ENCODE measurements at regions not wholly inside any gene's neighbourhood (a gene's known extent, or its start where the extent isn't known, plus 50 kb on each side); places are given as distances from the start of the nearest gene placed in this dataset.

DNA sequence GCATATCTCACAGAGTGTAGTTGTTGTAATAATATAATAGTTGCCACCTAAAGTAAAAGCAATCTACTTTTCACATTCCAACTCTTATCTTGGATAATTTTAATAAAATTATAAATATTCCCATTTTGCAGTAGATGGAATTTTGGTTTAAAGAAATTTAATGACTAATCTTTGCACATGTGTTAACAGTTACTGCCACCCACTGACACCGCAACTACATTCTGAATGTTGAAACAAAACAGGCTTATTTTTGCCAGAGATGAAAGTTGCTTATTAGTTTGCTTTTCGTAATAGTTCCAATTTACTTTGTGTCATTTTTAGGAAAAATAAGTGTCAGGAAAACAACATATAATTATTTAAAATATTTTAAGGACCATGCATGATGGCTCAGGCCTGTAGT is 557.5 kb upstream of the PCDH15 start:
- DNase-seq: peak; percentile 14

DNA sequence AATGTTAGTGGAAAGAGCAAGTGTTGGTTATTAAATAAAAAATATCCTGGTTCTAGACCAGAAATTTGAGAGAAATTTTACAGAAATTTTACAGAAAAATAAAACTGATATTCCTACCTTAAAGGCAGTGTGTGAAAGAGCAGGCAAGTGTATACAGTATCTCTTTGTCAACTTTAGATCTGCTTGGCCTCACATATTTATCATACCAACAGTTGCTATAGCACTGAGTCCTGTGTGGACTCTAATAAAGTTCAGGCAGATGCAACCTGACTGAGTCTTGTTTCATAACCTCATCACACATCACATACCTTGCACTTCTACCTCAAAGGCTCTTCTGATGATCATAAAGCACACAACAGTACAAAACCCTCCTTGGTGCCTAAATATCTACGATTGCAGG is 552.4 kb upstream of the PCDH15 start:
- DNase-seq: no peak

DNA sequence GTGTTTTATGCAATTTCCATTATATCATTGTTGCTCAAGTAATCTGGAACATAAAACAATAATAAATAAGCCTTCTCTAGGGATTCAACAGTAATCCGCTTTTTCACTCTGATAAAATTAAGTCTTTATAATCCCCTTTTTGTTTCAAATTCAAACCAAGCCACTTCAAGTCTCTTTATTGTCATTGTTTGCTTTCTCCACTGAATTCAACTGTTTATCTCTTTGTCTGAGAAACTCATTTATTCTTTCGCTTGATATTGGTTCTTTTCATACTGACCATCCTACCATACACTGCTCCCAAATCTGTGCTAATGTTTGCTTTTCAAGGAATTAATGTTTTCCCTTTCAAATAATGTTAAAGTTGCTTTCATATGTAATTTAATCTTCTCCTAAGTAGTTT is 550.4 kb upstream of the PCDH15 start:
- DNase-seq: no peak

DNA sequence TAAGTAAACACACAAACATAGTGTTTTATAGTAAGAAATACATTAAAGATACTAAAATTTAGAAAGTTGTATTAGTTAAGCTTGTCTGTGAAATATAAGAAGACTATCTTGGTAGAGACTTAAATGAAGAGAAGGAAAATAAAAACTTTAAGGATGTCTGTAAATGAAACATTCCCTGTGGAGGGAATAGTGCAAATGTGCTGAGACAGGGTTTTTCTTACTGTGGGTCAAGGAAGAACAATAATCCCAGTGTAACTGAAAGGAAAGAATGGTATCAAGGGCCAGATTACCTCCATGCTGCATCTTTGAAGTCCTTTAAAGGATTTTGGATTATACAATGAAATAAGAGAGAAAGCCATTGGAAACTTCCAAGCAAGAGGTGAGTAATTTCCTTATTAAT is 547.5 kb upstream of the PCDH15 start:
- DNase-seq: no peak

DNA sequence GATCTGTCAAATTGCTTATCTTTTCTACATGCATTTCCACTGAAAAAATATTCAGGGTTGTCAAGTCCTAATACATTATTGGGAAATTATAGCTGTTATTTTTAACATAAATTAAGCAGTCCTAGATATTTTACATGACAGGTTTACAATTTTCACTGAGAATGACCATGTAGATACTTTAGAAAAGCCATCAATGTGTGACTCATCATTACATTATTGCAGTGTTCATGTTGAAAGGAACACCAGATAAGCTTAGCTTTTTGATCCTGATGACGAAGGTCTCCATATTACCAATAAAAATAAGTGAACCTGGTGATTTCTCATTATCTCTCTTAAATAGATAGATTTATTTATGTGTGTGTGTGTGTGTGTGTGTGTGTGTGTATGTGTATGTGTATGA is 529.5 kb upstream of the PCDH15 start:
- no peak for DNase-seq

DNA sequence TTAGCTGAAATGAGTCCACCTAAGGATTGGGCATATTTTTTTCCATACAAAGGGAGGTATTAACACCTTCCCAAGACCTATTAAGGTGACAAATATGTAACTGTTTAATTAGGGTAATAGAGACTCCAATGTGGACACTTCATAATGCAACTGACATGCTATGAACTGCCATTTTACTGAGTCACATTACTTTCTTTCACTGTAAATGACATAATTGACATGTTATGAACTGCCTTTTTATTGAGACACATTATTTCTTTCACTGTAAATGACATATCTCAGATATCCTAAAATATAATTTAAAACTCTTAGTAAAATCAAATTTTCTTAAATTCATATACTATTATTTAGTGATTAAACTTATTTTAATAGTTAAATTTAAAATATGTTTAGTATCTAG is 528.8 kb upstream of the PCDH15 start:
- DNase-seq: no peak

DNA sequence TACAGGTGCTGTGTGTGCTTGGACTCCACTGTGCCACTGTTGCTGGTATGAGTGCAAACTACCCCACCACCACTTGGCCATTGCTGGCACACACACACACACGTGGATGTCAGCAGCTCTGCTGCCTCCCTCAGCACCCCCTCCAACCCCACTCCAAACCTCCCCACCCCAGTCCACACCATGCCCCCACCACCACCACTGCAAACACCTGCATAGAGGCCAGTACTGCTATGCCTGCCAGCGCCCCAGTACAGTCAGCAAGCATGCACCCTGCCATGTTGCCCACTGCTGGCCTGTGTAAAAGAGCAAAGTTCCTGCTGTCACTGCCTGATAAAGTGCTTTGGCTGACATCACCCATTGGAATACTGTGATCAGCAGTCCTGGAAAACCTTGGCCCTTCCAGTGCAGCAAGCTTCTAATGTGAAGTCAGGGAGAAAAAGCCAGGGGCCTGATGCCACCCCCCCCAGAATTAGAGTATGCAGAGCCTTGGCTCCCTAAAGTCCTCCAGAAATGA is 519.2 kb upstream of the PCDH15 start:
- no peak for DNase-seq

DNA sequence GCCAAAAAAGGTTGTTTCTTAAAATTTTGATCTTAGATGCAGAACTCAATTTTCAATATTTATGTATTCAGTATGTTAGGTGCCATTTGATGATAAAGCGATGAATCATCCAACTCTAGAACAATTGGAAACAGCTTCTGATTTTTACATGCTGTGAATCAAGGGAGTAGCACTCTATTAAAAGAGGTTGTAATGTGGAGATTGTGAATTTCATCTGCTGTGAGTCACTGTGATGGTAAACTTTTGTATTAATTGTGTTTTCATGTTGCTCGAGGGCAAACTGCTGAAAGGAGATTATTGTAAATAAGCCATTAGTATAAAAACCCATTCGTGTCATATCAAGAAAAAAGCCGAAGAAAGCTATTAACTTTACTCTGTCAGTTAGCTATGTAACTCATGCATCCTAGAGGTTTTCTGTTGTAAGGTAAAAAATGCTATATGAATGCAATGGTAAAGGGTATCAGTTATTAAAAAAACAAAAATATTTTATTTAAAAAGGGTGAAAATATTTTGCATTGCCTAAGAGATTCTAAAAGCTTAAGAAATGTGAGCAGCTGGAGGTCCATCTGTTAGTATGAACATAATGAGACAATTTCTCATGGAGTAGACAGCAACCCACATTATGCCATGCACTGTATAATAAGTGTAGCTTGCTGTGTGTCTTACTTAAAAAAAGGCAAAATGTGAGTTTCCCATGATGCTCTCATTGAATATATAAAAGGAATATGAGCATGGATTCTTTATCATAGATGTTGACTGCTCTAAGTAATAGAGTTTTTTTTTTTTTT is 511.0 kb upstream of the PCDH15 start:
- no peak for DNase-seq

DNA sequence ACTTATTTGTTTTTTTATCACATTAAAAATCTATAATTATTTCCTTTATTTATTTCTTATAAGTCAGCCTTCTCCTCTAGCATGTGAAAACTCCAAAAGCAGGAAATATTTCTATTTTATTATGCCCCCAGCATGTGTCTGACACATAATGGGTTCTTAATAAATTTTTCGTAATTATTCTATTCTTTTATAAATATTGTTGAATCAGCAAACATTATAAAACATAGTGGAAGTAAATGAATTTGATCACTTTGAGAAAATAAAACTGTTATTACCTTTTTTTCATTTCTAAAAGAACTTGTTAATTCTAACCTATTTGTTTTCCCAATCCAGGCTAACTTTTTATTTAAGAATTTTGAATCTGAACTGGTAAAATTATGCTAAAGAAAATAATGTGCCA is 509.1 kb upstream of the PCDH15 start:
- DNase-seq: no peak

DNA sequence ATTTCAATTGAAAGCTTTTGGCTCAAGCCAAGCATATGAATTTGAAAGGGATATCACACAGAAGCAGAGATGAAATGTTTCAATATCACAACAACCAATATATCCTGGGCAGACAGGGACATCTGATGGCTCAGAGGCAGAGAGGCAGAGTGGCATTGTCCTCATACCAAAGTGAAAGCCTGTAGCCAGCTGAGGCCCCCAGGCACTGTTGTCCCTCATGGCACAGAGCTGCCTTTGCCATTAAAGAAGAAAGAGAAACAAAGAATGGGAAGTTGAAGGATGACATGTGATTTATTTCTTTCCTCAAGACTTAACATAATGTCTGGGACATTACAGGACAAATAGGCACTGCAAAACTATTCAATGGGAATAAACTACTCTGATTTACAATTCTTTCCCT is 504.3 kb upstream of the PCDH15 start:
- DNase-seq: no peak

DNA sequence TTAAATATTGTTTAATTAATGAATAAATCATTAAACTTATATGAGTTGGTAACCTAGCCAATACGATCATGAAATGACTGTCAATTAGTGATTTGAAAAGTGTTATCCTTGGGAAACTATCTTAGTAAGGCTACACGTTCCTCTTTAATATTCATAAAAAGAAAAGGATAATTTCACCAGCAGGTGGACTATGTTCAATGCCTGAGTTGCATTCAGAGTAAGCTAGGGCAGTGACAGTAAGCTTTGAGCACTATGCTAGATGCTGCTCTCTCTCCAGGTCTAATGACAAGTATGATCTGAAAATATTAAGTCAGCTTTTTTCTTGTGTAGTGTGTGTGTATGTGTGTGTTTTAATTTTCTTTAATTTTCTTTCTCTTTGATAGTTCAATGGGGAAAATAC is 486.3 kb upstream of the PCDH15 start:
- DNase-seq: no peak

DNA sequence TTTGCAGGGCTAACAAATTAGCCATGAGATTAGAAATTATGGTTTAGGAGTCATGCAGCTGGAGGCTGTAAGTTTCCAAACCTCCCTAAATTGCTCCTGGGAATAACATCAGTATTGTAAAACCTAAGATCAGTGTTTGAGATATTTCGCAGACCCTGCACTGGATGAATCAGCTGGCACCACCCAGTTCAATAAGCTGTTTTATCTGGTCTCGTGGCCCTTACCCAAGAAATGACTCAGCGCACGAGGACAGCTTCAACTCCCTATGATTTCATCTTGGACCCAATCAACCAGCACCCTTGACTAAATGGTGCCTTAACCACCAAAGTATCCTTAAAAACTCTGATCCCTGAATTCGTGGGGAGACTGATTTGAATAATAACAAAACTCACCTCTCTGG is 482.0 kb upstream of the PCDH15 start:
- DNase-seq: no peak

DNA sequence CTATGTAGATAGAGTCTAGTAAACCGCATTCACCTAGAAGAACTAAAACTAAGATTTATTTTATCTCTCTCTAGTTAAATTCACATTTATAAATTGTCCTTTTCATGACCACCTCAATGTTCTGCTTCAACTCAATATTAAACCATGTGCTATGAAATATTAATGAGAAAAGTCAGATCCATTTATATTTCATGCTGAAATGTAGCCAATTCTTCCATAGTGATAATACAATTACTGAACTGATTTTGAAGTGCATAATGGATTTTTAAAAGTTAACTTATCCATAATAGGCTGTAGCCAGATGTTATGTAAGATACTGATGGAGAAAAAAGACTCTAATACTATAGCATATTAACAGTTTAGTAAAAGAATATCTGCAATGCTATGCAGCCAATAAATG is 479.7 kb upstream of the PCDH15 start:
- DNase-seq: no peak

DNA sequence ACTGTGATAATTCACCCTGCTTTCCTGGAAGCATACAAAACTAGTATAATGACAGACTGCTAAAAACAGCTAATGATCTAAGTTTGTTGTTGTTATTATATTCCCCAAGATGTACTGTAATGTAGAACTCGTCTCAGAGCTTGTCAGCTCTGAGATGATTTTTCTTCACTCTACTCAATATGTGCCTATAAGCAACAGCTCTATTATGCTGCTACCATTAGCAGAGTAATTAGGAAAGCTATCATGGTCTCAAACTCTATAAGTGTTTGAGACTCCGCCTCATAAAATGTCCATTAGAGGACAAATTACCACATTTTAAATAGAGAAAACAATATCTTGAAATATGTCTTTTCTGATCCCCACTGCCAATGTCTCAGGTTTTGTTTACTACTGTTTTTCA is 476.5 kb upstream of the PCDH15 start:
- DNase-seq: no peak

DNA sequence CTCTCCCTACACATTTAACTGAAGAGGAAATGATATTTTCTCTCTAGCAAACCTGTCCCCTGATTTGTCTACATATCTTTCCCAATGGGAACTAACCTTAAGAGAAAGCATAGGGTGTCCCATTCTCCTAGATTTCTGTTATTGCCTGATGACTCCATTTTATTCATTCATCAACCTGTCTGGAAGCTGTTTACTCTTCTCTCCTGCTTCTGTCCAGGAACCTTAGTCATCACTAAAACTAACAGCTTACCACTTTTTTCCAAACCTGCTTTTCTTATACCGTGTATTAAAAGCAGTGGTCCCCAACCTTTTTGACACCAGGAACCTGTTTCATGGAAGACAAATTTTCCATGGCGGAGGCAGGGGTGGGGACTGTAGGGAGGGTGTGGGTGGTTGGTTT is 473.3 kb upstream of the PCDH15 start:
- no peak for DNase-seq

DNA sequence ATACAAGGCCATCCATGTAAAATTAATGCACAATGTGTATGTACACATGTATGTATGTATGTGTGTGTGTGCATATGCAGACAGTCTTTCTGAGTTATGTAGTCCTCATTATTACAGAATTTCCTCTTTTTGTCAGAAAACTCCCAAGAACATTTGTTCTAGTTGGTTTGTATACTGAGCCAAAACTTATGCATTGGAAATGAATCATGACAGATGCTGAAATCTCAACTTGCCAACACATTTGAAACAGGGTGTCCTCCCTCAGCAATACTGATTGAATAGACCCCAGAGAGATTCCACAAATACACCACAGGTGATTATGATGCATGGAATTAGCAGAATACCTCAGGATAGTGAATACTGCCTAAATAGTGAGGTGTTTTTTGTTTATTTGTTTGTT is 472.9 kb upstream of the PCDH15 start:
- no peak for DNase-seq

DNA sequence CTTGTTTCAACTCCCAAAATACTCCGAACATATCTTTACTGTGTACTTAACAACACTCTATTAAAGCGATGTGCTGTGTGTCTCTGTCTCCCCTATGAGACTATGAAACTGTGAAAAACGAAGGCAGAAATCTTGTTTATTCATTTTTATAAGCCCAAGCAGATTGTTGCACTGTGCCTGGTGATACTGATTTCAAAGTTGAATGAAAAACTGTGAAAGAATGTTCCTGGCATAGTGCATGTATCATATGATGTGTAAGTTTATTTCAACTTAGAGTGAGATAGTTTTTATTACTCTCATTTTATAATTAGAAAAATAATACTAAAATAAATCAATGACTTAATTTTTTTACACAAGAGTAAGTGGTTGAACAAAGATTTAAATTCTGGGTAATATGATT is 471.9 kb upstream of the PCDH15 start:
- no peak for DNase-seq

DNA sequence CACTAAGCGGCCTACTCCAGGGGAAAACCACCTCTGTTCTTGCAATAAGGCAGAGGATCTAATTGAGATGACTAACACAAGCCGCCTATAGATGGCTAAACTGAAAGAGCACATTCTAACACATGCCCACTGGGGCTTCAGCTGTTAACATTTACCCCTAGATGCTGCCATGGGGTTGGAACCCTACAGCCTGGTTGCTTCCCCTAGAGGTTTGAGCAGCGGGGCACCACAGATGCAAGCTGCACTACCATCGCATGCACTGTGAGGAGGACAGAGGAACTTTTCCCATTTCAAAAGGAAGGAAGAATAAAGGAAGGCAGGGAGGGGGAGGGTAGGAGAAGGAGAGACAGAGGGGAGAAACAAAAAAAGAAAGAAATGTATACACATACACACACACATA is 465.8 kb upstream of the PCDH15 start:
- DNase-seq: no peak

DNA sequence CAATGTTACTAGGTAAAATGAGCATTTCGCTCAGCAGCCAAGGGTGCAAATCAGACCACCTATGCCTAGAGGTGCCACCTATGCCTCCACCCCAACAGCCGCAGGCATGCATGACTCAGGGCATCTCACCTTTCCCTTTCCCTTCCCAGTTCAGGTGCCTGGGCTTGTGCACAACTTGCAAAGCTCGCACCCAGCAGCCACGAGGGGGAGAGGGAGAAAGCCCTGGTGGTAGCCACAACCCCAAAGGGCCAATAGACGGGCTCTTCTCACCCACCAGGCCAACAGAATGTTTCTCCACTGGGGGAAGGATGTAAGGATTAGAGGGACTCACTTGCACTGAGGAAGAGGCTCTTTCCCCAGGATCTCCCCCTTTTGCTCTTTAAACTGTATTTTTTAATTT is 462.3 kb upstream of the PCDH15 start:
- no peak for DNase-seq

DNA sequence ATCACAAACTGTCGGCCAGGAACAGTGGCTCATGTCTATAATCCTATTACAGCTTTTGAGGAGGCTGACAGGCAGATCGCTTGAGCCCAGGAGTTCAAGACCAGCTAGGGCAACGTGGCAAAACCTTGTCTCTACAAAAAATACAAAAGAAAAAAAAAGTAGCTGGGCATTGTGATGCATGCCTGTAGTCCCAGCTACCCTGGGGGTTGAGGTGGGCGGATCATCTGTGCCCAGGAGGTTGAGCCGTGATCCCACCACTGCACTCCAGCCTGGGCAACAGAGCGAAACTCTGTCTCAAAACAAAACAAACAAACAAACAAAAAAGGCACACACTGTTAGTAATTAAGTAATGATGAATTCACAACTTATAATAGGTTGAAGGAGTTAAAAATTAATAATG is 441.5 kb upstream of the PCDH15 start:
- no peak for DNase-seq

DNA sequence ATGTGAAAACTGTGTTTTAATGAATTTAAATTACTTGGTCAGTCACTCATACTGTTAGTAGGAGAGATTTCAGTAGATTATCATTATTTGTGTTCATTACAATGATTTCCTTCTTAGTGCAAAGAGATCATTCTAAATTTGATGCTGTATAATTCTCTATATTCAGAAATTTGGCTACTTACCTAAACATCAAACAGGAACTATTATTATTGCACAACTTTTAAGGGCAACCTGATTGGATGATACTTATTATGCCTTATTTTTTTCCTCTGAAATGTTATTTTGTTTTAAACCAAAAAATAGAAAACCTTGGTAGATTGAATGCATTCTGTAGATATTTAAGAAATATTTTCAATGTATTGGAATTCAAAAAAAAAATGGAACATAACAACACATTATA is 436.4 kb upstream of the PCDH15 start:
- DNase-seq: no peak

DNA sequence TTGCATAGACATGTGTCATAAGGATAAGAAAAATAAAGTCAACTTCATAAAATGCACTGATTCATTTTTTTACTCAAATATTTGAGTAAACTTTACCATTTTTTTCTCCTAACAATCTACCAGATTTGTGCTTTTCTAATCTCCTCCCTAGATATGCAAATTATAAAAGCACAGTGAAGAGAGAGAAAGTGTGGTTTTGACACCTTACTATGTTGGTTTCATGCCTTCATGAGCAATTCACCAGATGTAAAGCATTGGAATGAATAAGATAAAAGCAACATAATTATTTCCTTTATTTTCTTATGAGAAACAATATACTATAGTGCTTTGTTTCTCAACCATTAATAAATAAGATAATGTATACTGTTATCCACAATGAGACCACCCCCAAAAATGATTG is 432.5 kb upstream of the PCDH15 start:
- no peak for DNase-seq

DNA sequence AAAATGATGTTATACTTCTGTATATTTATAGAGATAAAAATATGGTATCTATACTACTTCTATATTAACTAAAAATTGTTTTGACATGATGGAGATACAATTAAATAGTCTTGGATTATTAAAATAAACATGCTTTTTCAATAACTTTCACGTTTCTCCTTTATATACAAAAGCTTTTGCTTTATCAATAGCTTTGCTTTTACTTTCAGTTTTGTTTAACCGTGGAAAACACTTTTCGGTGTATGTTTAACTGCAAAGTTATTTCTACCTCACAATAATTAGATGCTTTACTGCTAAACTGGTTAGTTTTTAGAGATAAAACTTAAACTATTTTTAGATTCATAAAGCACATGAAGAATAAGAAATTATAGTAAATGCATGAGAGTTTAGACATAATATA is 432.1 kb upstream of the PCDH15 start:
- no peak for DNase-seq

DNA sequence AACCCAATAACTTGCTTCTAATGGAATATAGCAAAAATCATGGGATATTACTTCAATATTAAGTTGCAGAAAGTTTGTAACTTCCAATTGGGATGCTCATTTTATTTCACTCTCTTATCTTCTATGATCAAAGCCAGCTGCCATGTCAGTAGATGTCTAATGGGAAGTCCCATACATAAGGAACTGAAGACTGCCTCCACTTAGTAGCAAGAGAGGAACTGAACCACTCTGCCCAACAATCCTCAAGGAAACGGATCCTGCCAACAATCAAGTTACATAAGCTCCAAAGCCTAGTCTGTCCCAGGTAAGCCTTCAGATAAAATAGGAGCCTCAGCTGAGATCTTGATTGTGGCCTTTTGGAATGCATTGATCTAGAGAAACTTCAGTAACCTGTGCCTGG is 431.5 kb upstream of the PCDH15 start:
- no peak for DNase-seq

DNA sequence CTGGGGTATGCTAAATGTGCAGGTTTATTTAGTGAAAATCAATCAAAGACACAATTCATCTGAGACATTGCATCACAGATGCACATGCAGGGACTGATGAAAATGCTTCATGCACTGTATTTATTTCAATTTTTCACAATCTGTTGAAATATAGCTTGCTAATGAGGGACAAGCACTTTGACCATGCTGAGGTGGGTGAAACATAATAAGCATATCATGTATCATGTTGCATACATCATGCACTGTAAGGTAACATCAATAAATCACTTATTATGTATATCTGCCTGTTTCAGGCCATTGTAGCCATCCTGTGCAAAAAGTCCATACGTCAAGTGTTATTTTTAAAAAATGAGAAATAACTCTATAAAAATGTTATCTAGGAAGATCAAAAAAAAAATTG is 426.9 kb upstream of the PCDH15 start:
- no peak for DNase-seq
